OCI-LY3 (cell line): ENCODE measurements at regions not wholly inside any gene's neighbourhood (a gene's known extent, or its start where the extent isn't known, plus 50 kb on each side); places are given as distances from the start of the nearest gene placed in this dataset.

Source experiments
- H2AFZ ChIP-seq: fragments of 200-600, 300-600 bp; shearing (Covaris generic); 2 replicates; pipeline ENCODE4 v1.6.0; 2014; ENCODE audit warnings: antibody characterized with exemption, low read depth, low read length
- H3K27ac ChIP-seq: fragments of 200-600, 300-600 bp; sonication (generic); 2 replicates; pipeline ENCODE4 v1.5.1; 2014; ENCODE audit warnings: mild to moderate bottlenecking, low read length, moderate library complexity, mixed read lengths
- H3K27me3 ChIP-seq: fragments of 200-600, 300-600 bp; sonication (generic); 2 replicates; pipeline ENCODE4 v1.6.1; 2014; ENCODE audit warnings: low read depth, low read length, mixed read lengths
- H3K36me3 ChIP-seq: fragments of 200-600, 300-600 bp; sonication (generic); replicated peaks from 2 replicates; pipeline ENCODE3; 2014; ENCODE audit warnings: low read depth, low read length, mixed read lengths
- H3K4me1 ChIP-seq: fragments of 300-600, 200-600 bp; sonication (generic); 2 replicates; pipeline ENCODE4 v1.6.1; 2014; ENCODE audit warnings: low read length, mixed read lengths
- H3K4me2 ChIP-seq: fragments of 200-600, 300-600 bp; sonication (generic); 2 replicates; pipeline ENCODE4 v1.6.1; 2014; ENCODE audit warnings: low read length, mixed read lengths
- H3K4me3 ChIP-seq: fragments of 300-600, 200-600 bp; sonication (generic); 2 replicates; pipeline ENCODE4 v1.5.1; 2014; ENCODE audit warnings: antibody characterized with exemption, mild to moderate bottlenecking, low read length, moderate library complexity
- H3K79me2 ChIP-seq: fragments of 300-600, 200-600 bp; shearing (Covaris generic); 2 replicates; pipeline ENCODE4 v1.6.1; 2014; ENCODE audit warnings: mild to moderate bottlenecking, low read length, mixed read lengths
- H3K9ac ChIP-seq: fragments of 300-600, 200-600 bp; shearing (Covaris generic); 2 replicates; pipeline ENCODE4 v1.6.0; 2014; ENCODE audit warnings: mild to moderate bottlenecking, low read length, moderate library complexity
- H3K9me3 ChIP-seq: fragments of 200-600, 300-600 bp; shearing (Covaris generic); 2 replicates; pipeline ENCODE4 v1.6.1; 2014; ENCODE audit warnings: low read length, mixed read lengths; ENCODE audit not compliant: insufficient read depth
- H4K20me1 ChIP-seq: fragments of 200-600, 300-600 bp; sonication (generic); 2 replicates; pipeline ENCODE4 v1.6.1; 2016; ENCODE audit warnings: low read length, mixed read lengths; ENCODE audit not compliant: insufficient read depth
- EZH2phosphoT487 ChIP-seq: fragments of 200-600 bp; shearing (Covaris generic); IDR thresholded peaks from 2 replicates; pipeline ENCODE4 v1.6.1; 2018; ENCODE audit warnings: antibody characterized with exemption, mixed run types, low read depth
- TF ChIP-seq, protein P1 (sequence below): fragments of 200-600, 300-600 bp; sonication (generic); IDR thresholded peaks from 2 replicates; pipeline ENCODE4 v1.5.1; 2014; ENCODE audit warnings: antibody characterized with exemption, low read length, low read depth

DNA sequence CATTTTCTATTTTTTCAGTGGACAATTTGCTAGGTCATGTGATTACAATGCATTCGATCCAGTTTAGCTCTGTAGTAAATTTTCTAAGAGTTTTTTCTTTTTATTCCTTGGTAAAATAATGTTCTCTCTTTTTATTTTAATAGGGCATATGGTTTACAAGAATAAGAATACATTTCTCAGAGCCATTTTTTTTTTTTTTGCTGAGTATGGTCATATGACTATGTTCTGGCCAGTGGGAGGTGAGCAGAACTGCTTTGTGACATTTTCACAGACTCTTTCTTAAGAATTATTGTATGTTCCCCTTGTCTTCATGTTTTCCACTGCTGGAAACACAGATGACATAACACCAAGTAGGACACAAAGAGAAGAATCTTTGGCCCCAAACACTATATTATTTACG is 626.6 kb upstream of the FSHR start:
- H3K27ac ChIP-seq: no peak overlapping the region
- TF ChIP-seq, protein P1, sequence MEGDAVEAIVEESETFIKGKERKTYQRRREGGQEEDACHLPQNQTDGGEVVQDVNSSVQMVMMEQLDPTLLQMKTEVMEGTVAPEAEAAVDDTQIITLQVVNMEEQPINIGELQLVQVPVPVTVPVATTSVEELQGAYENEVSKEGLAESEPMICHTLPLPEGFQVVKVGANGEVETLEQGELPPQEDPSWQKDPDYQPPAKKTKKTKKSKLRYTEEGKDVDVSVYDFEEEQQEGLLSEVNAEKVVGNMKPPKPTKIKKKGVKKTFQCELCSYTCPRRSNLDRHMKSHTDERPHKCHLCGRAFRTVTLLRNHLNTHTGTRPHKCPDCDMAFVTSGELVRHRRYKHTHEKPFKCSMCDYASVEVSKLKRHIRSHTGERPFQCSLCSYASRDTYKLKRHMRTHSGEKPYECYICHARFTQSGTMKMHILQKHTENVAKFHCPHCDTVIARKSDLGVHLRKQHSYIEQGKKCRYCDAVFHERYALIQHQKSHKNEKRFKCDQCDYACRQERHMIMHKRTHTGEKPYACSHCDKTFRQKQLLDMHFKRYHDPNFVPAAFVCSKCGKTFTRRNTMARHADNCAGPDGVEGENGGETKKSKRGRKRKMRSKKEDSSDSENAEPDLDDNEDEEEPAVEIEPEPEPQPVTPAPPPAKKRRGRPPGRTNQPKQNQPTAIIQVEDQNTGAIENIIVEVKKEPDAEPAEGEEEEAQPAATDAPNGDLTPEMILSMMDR: no peak
- no peak for TF ChIP-seq EZH2phosphoT487
- H3K4me2 ChIP-seq: no peak overlapping the region
- no peak overlapping the region for H2AFZ ChIP-seq
- no peak overlapping the region for H3K4me3 ChIP-seq
- no peaks in the 10 kb centered on the region for H3K79me2 ChIP-seq
- H3K36me3 ChIP-seq: no peaks in the 10 kb centered on the region
- H3K4me1 ChIP-seq: no peaks in the 10 kb centered on the region
- no peaks in the 10 kb centered on the region for H3K27me3 ChIP-seq
- H3K9me3 ChIP-seq: no peaks in the 10 kb centered on the region
- no peak overlapping the region for H3K9ac ChIP-seq
- H4K20me1 ChIP-seq: no peaks in the 10 kb centered on the region

DNA sequence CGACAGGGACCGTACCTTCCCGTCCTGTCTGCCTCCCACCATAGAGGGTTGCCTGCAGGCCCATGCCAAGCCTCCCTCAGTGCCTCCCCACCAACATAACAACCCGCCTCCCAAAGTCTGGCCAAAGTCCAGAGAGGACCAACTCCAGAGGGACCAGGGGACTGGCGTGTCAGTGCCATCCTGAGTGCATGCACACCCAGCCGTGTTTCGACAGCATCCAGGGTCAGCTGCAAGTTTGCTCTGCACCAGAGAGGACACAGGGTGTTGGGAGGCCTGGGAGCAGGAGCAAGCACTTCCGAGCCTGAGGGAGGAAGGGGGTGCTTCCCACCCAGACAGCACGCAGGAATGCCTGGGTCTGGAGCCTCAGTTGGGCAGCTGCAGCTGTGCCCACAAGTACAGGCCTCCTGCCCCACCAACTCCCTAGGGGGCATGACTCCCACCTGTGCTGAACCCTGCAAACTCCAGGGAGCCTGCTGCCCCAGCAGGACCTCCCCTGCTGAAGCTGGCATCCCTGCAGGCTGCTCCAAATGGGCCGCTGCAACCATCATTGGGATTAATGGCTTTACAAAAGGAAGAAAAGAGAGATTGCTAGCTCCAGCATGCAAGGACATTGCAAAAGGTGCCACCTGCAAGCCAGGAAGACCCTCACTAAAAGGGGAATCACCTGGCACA is 618.1 kb upstream of the FSHR start:
- TF ChIP-seq, protein P1: no peak
- no peak for TF ChIP-seq EZH2phosphoT487

DNA sequence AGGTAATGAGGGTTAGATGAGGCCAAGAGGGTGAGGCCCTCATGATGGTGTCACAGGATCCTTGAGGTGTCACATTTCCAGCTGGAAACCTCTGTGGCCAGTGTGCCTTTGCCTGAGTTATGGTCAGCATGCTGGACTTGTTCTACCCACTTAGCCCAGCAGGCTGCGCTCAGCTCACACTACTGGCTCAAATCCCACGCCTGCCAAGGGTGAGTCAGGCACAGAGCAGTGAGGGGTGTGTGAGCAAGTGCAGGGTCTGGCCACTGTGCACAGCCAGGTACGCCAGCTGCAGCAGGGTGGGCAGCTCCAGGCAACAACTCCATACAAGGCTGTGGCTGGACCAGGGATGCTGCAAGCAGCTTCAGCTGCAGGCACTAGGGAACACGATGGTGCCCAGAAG is 616.6 kb upstream of the FSHR start:
- Histone ChIP-seq H3K36me3 (no peaks in the 10 kb centered on the region), H3K9me3 (no peaks in the 10 kb centered on the region), H3K4me1 (no peaks in the 10 kb centered on the region), H3K27ac (no peak overlapping the region), H3K4me3 (no peak overlapping the region), H2AFZ (no peak overlapping the region), H3K9ac (no peak overlapping the region), H3K4me2 (no peak overlapping the region), H3K79me2 (no peaks in the 10 kb centered on the region), H3K27me3 (no peaks in the 10 kb centered on the region), H4K20me1 (no peaks in the 10 kb centered on the region)
- TF ChIP-seq, protein P1: peak; percentile 58
- TF ChIP-seq EZH2phosphoT487: no peak

More for the DNA sequence above, 618.1 kb upstream of the FSHR start:
- H3K27me3 ChIP-seq: no peaks in the 10 kb centered on the region
- no peaks in the 10 kb centered on the region for H3K4me1 ChIP-seq
- H3K36me3 ChIP-seq: no peaks in the 10 kb centered on the region
- no peak overlapping the region for H3K4me2 ChIP-seq
- H3K9me3 ChIP-seq: no peaks in the 10 kb centered on the region
- H4K20me1 ChIP-seq: no peaks in the 10 kb centered on the region
- H3K79me2 ChIP-seq: no peaks in the 10 kb centered on the region
- no peak overlapping the region for H3K27ac ChIP-seq
- H3K4me3 ChIP-seq: no peak overlapping the region
- no peak overlapping the region for H3K9ac ChIP-seq
- H2AFZ ChIP-seq: no peak overlapping the region

DNA sequence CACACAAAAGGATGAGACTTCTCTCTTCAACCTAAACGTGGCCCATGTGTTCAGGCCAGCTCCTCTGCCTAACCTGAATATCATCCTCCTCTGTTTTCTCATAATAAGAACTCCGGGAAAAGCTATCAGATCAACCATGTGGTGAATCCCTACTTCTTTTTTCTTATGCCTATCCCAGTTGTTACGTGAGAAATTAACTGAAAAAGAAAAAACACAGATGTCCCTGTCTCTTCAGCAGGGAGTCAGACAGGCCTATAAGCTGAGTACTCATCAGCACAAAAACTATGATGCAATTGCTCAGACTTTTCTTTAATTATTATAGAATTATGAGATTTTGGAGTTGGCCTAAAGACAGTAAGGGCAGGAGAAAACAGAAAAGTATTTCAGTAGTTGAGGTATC is 613.0 kb upstream of the FSHR start:
- H3K27me3 ChIP-seq: no peaks in the 10 kb centered on the region
- no peak overlapping the region for H3K27ac ChIP-seq
- H3K4me3 ChIP-seq: no peak overlapping the region
- no peak overlapping the region for H3K4me2 ChIP-seq
- no peaks in the 10 kb centered on the region for H4K20me1 ChIP-seq
- no peak overlapping the region for H3K9ac ChIP-seq
- H2AFZ ChIP-seq: no peak overlapping the region
- H3K36me3 ChIP-seq: no peaks in the 10 kb centered on the region
- no peaks in the 10 kb centered on the region for H3K79me2 ChIP-seq
- H3K9me3 ChIP-seq: no peaks in the 10 kb centered on the region
- H3K4me1 ChIP-seq: no peaks in the 10 kb centered on the region
- TF ChIP-seq, protein P1: no peak
- TF ChIP-seq EZH2phosphoT487: no peak
